ENCODE measurements at regions not wholly inside any gene's neighbourhood (a gene's known extent, or its start where the extent isn't known, plus 50 kb on each side); places are given as distances from the start of the nearest gene placed in this dataset.
"Not testable (repeated sequence)": the region's sequence is repeated elsewhere in the genome, so short reads cannot be mapped to it uniquely, and the experiment has no call there.

DNA sequence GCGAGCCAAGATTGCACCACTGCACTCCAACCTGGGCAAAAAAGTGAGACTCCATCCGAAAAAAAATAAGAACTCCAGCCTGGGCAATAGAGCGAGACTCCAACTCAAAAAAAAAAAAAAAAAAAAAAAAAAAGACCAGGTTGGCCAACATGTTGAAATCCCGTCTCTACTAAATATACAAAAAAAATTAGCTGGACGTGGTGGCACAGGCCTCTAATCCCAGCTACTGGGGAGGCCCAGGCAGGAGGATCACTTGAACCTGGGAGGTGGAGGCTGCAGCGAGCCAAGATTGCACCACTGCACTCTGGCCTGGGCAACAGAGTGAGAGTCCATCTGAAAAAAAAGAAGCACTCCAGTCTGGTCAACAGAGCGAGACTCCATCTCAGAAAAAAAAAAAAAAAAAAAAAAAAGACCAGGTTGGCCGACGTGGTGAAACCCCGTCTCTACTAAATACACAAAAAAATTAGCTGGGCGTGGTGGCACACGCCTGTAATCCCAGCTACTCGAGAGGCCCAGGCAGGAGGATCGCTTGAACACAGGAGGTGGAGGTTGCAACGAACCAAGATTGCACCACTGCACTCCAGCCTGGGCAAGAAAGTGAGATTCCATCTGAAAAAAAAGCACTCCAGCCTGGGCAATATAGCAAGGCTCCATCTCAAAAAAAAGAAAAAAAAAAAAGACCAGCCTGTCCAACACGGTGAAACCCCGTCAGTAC, 1603.7 kb downstream of the RPIA start:
- not testable (repeated sequence) for DNase-seq (ENCODE audit: low spot score)

DNA sequence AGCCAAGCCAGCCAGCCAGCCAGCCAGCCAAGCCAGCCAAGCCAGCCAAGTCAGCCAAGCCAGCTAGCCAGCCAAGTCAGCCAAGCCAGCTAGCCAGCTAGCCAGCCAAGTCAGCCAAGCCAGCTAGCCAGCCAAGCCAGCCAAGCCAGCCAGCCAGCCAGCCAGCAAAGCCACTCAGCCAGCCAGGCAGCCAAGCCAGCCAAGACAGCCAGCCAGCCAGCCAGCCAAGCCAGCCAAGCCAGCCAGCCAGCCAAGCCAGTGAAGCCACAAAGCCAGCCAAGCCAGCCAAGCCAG, 1605.0 kb downstream of the RPIA start:
- DNase-seq (ENCODE audit: low spot score): not testable (repeated sequence)

DNA sequence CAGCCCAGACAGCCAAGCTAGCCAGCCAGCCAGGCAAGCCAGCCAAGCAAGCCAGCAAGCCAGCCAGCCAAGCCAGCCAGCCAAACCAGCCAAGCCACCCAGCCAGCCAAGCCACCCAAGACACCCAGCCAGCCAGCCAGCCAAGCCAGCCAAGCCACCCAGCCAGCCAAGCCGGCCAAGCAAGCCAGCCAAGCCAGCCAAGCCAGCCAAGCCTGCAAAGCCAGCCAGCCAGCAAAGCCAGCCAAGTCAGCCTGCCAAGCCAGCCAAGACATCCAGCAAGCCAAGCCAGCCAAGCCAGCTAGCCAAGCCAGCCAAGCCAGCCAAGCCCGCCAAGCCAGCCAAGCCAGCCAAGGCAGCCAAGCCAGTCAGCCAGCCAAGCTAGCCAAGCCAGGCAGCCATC, 1606.2 kb downstream of the RPIA start:
- not testable (repeated sequence) for DNase-seq (ENCODE audit: low spot score)

- DNase-seq (ENCODE audit: low spot score): not testable (repeated sequence)
Measured at GRCh38 chr2:90298126-90298755, 1606.8 kb downstream of the RPIA start.

DNA sequence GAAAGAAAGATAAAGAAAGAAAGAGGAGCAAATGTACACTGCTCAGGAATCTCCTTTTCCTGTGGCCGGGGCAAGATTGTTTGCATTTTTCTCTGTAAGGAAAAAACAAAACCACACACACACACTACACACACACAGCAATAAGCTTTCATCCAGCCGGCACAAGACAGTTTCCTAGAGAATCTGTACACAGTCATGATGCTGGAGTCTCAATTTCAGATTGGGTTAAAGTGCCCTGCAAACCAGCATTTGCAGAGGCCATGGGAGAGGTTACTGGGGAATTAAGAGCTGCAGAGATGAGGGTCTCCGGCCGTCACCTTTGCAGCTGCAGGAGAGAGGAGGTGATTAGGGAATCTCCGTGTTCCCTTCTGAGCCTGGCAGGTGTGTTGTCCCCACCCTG, 1607.5 kb downstream of the RPIA start:
- not testable (repeated sequence) for DNase-seq (ENCODE audit: low spot score)

- DNase-seq (ENCODE audit: low spot score): not testable (repeated sequence)
Measured at GRCh38 chr2:90322982-90323381, 1631.5 kb downstream of the RPIA start.

DNA sequence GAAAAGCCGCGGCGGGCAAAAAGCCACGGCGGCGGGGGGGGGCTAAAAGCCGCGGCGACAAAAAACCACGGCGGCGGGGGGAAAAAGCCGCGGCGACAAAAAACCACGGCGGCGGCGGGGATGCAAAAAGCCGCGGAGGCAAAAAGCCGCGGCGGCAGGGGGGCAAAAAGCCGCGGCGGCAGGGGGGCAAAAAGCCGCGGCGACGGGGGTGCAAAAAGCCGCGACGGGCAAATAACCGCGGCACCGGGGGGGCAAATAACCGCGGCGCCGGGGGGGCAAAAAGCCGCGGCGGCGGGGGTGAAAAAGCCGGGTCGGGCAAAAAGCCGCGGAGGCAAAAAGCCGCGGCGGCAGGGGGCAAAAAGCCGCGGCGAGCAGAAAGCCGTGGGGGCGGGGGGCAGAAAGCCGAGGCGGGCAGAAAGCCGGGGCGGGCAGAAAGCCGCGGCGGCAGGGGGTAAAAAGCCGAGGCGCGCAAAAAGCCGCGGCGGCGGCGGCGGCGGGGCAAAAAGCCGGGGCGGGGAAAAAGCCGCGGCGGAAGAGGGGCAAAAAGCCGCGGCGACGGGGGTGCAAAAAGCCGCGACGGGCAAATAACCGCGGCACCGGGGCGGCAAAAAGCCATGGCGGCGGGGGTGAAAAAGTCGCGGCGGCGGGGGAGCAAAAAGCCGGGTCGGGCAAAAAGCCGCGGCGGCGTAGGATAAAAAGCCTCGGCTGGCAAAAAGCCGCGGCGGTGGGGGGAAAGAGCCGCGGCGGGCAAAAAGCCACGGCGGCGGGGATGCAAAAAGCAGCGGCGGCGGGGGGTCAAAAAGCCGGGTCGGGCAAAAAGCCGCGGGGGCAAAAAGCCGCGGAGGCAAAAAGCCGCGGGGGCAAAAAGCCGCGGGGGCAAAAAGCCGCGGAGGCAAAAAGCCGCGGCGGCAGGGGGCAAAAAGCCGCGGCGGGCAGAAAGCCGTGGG, 1632.4 kb downstream of the RPIA start:
- not testable (repeated sequence) for DNase-seq (ENCODE audit: low spot score)

DNA sequence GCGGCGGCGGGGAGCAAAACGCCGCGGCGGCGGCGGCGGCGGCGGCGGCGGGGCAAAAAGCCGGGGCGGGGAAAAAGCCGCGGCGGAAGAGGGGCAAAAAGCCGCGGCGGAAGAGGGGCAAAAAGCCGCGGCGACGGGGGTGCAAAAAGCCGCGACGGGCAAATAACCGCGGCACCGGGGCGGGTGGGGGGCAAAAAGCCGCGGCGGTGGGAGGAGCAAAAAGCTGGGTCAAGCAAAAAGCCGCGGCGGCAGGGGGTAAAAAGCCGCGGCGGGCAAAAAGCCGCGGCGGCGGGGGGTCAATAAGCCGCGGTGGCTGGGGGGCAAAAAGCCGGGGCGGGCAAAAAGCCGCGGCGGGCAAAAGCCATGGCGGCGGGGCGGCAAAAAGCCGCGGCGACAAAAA, 1633.2 kb downstream of the RPIA start:
- DNase-seq (ENCODE audit: low spot score): not testable (repeated sequence)

DNA sequence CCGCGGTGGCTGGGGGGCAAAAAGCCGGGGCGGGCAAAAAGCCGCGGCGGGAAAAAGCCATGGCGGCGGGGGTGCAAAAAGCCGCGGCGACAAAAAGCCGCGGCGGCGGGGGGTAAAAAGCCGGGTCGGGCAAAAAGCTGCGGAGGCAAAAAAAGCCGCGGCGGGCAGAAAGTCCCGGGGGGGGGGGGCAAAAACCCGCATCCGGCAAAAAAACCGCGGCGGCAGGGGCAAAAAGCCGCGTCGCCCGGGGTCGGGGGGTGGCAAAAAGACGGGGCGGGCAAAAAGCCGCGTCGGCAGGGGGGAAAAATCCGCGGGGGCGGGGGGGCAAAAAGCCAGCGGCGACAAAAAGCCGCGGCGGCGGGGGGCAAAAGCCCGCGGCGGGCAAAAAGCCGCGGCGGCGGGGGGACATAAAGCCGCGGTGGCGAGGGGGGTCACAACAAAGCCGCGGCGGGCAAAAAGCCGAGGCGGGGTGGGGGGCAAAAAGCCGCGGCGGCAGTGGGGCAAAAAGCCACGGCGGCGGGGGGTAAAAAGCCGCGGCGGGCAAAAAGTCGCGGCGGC, 1634.4 kb downstream of the RPIA start:
- DNase-seq (ENCODE audit: low spot score): not testable (repeated sequence)

GRCh38 chr2:90355546-90355945, 1664.1 kb downstream of the RPIA start:
- DNase-seq (ENCODE audit: low spot score): not testable (repeated sequence)

DNA sequence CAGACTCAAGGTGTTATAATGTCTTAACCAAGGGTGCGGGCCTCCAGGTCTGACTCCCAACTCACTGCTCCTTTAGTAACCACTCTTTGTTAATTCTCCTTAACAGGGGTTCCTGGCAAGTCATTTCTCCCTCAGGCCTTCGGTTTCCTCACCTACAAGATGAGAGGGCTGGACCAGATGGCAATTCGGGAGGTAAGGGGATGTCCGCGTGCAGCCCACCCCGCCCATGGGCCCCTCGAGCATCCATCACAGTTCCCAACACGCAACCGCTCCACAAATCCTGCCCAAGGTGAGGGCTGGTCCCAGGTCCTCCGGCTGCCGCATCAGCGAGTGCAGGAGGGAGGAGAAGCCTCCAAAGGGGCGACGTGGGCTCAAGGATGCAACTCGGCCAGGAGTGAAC, 1667.9 kb downstream of the RPIA start:
- DNase-seq (ENCODE audit: low spot score): not testable (repeated sequence)

- not testable (repeated sequence) for DNase-seq (ENCODE audit: low spot score)
Measured at GRCh38 chr2:90359887-90360730, 1668.6 kb downstream of the RPIA start.

DNA sequence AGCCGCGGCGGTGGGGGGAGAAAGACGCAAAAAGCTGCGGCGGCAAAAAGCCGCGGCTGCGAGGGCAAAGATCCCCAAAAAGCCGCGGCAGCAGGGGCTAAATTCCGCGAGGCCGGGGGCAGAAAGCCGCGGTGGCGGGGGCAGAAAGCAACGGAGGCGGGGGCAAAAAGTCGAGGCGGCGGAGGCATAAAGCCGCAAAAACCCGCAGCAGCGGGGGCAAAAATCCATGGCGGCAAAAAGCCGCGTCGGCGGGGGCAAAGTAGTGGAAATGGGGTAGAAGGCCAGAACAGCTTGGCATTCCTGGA, 1669.2 kb downstream of the RPIA start:
- DNase-seq (ENCODE audit: low spot score): not testable (repeated sequence)
